HG03575 (cell line): ENCODE measurements at regions not wholly inside any gene's neighbourhood (a gene's known extent, or its start where the extent isn't known, plus 50 kb on each side); places are given as distances from the start of the nearest gene placed in this dataset.
"Not testable (repeated sequence)": the region's sequence is repeated elsewhere in the genome, so short reads cannot be mapped to it uniquely, and the experiment has no call there.

ENCODE experiments used
- ATAC-seq: cut with Tn5 transposase; IDR thresholded peaks from one replicate; pipeline ENCODE4 v1.9.1; 2021; ENCODE audit not compliant: unreplicated experiment, insufficient number of reproducible peaks, low FRiP score; ENCODE audit errors: extremely low read depth

- ATAC-seq = no peak
These were observed 331.6 kb upstream of the NT5E start for GRCh38 chr6:85118233-85118632.

GRCh38 chr6:85116475-85116874 lies 333.4 kb upstream of the NT5E start:
- no peak for ATAC-seq

- no peak for ATAC-seq
These were observed 334.0 kb upstream of the NT5E start for GRCh38 chr6:85115876-85116275.

GRCh38 chr6:85115376-85115775 lies 334.5 kb upstream of the NT5E start:
- ATAC-seq = no peak

GRCh38 chr6:85114581-85114935 lies 335.3 kb upstream of the NT5E start:
- ATAC-seq = no peak

- ATAC-seq = no peak
These were observed 335.8 kb upstream of the NT5E start for GRCh38 chr6:85113934-85114580.

- ATAC-seq = no peak
These were observed 337.3 kb upstream of the NT5E start for GRCh38 chr6:85112540-85112939.

- no peak for ATAC-seq
These were observed 338.3 kb upstream of the NT5E start for GRCh38 chr6:85111481-85112011.

- ATAC-seq = no peak
These were observed 338.9 kb upstream of the NT5E start for GRCh38 chr6:85110943-85111342.

GRCh38 chr6:85107701-85108100 lies 342.2 kb upstream of the NT5E start:
- no peak for ATAC-seq

GRCh38 chr6:85096976-85097375 lies 332.6 kb upstream of the TBX18 start:
- no peak for ATAC-seq

GRCh38 chr6:85092226-85092625 lies 327.8 kb upstream of the TBX18 start:
- ATAC-seq = no peak

GRCh38 chr6:85089255-85089654 lies 324.9 kb upstream of the TBX18 start:
- ATAC-seq = no peak

- ATAC-seq = no peak
These were observed 321.5 kb upstream of the TBX18 start for GRCh38 chr6:85085875-85086274.

GRCh38 chr6:85081102-85081501 lies 316.7 kb upstream of the TBX18 start:
- no peak for ATAC-seq

GRCh38 chr6:85079761-85080160 lies 315.4 kb upstream of the TBX18 start:
- ATAC-seq = no peak

- no peak for ATAC-seq
These were observed 313.7 kb upstream of the TBX18 start for GRCh38 chr6:85078058-85078457.

- ATAC-seq = no peak
These were observed 312.7 kb upstream of the TBX18 start for GRCh38 chr6:85077098-85077497.

- not testable (repeated sequence) for ATAC-seq
These were observed 307.4 kb upstream of the TBX18 start for GRCh38 chr6:85071845-85072244.

GRCh38 chr6:85069577-85069976 lies 305.2 kb upstream of the TBX18 start:
- no peak for ATAC-seq

GRCh38 chr6:85068221-85068620 lies 303.8 kb upstream of the TBX18 start:
- no peak for ATAC-seq
